WI38 (cell line): ENCODE measurements at regions not wholly inside any gene's neighbourhood (a gene's known extent, or its start where the extent isn't known, plus 50 kb on each side); places are given as distances from the start of the nearest gene placed in this dataset.
"Not testable (repeated sequence)": the region's sequence is repeated elsewhere in the genome, so short reads cannot be mapped to it uniquely, and the experiment has no call there.

Source experiments
- H3K4me3 ChIP-seq: 2 replicates; pipeline ENCODE4 v1.5.1; 2011; ENCODE audit warnings: low read depth, mild to moderate bottlenecking, control low read depth, low read length
- TF ChIP-seq, protein P1 (sequence below): IDR thresholded peaks from 2 replicates; pipeline ENCODE4 v1.5.1; 2012; ENCODE audit warnings: low read depth, mild to moderate bottlenecking, control low read depth, low read length

DNA sequence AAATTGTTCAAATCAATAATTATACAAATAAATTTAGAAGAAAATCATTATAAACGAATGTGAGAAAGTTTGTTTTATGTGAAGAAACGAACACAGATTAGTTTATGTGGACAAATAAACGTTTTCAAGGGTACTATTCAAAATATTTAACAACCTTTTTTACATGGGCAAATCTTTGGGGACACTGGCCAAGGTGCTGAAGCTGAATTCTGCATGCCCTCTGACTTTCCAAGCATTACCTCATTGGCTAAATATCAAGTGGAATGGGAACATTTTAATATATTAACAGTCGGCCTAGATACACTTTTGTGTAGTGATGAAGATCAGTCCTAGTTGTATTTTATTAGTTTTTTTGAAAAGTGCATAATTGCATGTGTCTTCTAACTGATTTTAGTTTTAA is 636.4 kb upstream of the DPPA4 start:
- no peak overlapping the region for H3K4me3 ChIP-seq
- TF ChIP-seq, protein P1, sequence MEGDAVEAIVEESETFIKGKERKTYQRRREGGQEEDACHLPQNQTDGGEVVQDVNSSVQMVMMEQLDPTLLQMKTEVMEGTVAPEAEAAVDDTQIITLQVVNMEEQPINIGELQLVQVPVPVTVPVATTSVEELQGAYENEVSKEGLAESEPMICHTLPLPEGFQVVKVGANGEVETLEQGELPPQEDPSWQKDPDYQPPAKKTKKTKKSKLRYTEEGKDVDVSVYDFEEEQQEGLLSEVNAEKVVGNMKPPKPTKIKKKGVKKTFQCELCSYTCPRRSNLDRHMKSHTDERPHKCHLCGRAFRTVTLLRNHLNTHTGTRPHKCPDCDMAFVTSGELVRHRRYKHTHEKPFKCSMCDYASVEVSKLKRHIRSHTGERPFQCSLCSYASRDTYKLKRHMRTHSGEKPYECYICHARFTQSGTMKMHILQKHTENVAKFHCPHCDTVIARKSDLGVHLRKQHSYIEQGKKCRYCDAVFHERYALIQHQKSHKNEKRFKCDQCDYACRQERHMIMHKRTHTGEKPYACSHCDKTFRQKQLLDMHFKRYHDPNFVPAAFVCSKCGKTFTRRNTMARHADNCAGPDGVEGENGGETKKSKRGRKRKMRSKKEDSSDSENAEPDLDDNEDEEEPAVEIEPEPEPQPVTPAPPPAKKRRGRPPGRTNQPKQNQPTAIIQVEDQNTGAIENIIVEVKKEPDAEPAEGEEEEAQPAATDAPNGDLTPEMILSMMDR: no peak

DNA sequence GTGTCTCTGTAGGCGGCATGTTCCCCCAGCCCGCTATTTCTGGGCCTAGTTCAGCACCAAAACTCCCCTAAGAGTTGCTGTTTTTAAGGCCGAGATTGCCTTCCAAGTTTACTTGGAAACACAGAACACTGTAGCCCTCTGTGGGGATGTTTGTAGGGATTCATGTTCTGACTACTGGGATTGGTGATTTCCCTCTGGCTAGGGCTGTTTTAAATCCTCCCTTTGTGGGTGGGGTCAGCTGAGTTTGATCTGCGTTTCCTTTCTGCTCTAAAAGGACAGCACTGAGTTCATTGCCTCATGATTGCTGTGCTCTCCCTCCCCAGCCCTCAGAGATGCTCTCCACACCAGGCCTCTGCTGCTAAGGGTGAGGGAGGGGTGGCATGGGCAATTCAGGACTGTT is 640.6 kb upstream of the DPPA4 start:
- no peak overlapping the region for H3K4me3 ChIP-seq
- TF ChIP-seq, protein P1: no peak

DNA sequence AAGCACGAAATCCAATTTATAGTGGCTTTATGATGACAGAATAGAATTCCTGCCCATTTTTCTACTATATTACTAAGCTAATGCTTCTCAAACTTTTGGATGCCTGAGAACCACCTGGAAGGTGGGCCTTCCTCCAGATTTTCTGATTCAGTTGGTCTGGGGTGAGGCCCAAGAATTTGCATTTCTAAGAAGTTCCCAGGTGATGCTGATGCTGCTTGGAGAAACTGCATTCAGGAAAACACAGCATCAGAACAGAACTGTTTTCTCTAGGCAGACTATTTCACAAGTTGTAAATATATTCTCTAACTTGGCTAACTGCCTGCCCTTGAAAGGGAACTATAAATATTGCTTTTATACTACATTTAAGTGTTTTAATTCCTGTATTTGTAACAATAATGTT is 644.9 kb upstream of the DPPA4 start:
- TF ChIP-seq, protein P1: no peak
- no peak overlapping the region for H3K4me3 ChIP-seq

DNA sequence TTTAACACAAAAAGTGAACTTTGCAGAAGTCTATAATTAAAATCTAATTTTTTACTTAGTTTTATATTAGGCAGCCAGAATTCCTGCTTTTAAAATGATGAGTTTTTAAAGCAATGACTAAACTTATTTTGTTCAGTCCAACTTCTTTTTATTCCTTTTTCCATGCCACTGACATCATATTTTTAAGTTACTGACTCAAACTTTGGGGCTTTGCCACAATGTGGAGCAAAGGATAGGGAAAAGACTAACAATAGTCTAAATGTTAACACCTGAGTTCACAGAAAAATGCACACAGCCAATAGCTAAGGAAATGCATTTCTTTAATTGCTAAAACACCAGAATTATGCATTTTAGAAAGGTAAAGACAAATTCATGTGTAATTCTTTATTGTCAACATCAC is 647.6 kb upstream of the DPPA4 start:
- no peak overlapping the region for H3K4me3 ChIP-seq
- TF ChIP-seq, protein P1: no peak

DNA sequence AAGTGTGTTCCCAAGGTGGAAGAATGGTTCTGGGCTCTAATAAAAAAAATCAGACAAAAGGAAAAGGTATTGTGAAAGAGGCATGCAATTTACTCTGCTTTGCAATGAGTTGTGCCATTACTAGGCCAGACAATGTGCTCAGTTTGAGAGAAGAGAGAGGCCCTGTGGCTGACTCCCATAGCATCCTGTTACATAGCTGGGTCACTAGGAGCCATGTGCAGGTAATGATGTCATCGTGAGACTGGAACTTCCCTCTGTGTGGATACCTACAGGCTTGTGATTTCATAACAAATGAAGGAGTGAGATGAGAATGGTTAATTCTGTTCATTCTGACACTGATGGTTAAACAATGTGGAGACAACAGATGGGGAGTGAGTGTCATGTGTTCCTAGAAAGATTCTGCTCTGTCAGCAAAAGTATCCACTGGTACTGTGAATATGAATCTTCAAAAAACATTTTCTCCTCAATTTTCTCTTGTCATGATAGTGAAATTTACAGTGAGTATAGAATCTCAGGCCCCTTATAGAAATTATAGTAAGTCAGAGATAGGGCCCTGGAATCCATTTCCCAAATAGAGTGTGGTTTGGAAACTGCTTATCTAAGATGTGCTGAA is 648.7 kb upstream of the DPPA4 start:
- TF ChIP-seq, protein P1: no peak
- H3K4me3 ChIP-seq: no peak overlapping the region

DNA sequence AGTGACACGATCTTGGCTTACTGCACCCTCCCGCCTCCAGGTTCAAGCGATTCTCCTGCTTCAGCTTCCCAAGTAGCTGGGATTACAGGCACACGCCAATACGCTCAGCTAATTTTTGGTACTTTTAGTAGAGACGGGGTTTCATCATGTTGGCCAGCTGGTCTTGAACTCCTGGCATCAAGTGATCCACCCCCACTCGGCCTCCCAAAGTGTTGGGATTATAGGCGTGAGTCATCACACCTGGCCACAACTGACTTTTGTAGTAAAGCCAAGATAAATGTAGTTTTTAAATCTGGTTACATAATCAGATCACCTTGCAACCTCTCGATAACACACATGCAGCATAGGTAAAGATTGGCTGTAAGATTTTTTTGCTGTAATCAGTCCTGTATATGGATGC is 657.5 kb upstream of the DPPA4 start:
- TF ChIP-seq, protein P1: no peak
- no peak overlapping the region for H3K4me3 ChIP-seq

DNA sequence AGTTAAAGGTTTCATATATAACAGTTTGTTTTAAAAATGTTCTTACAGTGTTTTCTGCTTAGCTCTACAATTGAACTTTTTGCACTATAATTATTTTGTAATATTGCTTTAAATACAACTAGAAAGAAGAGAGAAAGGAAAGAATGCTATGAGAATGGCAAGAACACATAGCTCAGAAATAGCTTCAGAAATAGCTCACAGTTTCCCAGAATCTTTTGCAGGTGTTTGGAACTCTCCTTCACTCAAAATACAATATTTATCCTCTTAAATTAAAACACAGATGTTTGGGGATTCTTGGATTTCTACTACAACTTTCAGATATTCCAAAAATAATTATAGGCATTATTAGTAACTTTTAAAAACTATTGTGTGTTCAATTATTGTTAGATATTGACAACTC is 658.0 kb upstream of the DPPA4 start:
- TF ChIP-seq, protein P1: no peak
- no peak overlapping the region for H3K4me3 ChIP-seq

DNA sequence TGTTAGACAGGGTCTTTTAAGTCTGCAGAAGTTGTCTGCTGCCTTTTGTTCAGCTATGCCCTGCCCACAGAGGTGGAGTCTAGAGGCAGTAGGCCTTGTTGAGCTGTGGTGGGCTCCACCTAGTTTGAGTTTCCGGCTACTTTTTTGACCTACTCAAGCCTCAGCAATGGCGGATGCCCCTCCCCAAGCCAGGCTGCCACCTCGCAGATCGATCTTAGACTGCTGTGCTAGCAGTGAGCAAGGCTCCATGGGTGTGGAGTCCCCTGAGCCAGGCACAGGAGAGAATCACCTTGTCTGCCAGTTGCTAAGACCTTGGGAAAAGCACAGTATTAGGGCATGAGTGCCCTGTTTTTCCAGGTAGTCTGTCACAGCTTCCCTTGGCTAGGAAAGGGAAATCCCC is 664.6 kb upstream of the DPPA4 start:
- not testable (repeated sequence) for H3K4me3 ChIP-seq
